Esophagus muscularis mucosa (tissue), 3 donors: ENCODE measurements at regions not wholly inside any gene's neighbourhood (a gene's known extent, or its start where the extent isn't known, plus 50 kb on each side); places are given as distances from the start of the nearest gene placed in this dataset.

Source experiments
- POLR2A ChIP-seq: fragments of 450-650 bp; IDR thresholded peaks from one replicate; pipeline ENCODE4 v1.6.1; 2017; ENCODE audit warnings: antibody characterized with exemption, moderate library complexity, mild to moderate bottlenecking, low read depth
- POLR2AphosphoS5 ChIP-seq, 2 donors: sonication (generic); formaldehyde crosslinking; IDR thresholded peaks; one replicate each; pipeline ENCODE4 v1.6.1; 2017; ENCODE audit warnings: antibody characterized with exemption in 2 of 2
- TF ChIP-seq, protein P1 (sequence below), 3 experiments: fragments of 200-600 bp in 2 of 3; fragments of 450-650 bp in 1 of 3; sonication (generic) in 2 of 3; IDR thresholded peaks; one replicate each; pipeline ENCODE4 v1.5.1; 2017 to 2019; ENCODE audit warnings: antibody characterized with exemption in 3 of 3, mild to moderate bottlenecking in 2 of 3, moderate library complexity in 1 of 3

DNA sequence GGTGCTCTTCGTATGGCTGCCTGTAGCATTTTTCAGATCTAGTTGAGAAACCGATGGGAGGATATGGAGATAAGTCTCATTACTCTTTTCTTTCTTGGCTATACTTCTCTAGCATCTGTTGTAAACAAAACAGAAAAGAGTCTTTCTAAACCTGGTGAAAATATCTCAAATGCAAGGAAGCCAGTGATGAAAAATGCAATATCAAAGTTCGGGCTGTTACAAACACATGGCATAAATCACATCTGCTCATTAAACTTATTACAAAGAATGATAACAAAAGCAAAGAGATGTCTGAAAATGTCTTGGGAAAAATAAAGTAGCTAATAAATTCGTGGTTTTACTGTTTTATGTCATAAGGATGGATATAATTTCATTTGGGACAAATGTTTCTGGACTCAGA is 71.8 kb upstream of the IGFBP3 start:
- no peak for TF ChIP-seq POLR2A
- TF ChIP-seq POLR2AphosphoS5 (IDR thresholded peaks at IDR 0.05): no peak
- TF ChIP-seq, protein P1, sequence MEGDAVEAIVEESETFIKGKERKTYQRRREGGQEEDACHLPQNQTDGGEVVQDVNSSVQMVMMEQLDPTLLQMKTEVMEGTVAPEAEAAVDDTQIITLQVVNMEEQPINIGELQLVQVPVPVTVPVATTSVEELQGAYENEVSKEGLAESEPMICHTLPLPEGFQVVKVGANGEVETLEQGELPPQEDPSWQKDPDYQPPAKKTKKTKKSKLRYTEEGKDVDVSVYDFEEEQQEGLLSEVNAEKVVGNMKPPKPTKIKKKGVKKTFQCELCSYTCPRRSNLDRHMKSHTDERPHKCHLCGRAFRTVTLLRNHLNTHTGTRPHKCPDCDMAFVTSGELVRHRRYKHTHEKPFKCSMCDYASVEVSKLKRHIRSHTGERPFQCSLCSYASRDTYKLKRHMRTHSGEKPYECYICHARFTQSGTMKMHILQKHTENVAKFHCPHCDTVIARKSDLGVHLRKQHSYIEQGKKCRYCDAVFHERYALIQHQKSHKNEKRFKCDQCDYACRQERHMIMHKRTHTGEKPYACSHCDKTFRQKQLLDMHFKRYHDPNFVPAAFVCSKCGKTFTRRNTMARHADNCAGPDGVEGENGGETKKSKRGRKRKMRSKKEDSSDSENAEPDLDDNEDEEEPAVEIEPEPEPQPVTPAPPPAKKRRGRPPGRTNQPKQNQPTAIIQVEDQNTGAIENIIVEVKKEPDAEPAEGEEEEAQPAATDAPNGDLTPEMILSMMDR (IDR thresholded peaks at IDR 0.05): no peak
